Keratinocyte (primary cell): ENCODE measurements at regions not wholly inside any gene's neighbourhood (a gene's known extent, or its start where the extent isn't known, plus 50 kb on each side); places are given as distances from the start of the nearest gene placed in this dataset.

Source experiments
- DNase-seq: peaks from one replicate; pipeline ENCODE4 v3.0.0-alpha.2; 2011; ENCODE audit warnings: low read depth, missing footprints, low spot score
- FAIRE-seq: peaks from 2 replicates; lab custom pipeline; 2011; peaks lifted over from hg19 to GRCh38; lab: Jason Lieb, UNC
- H2AFZ ChIP-seq: 2 replicates; pipeline ENCODE4 v1.6.0; 2012; ENCODE audit warnings: low read length, control low read depth, inconsistent platforms; ENCODE audit not compliant: control insufficient read depth
- H3K27ac ChIP-seq: 2 replicates; pipeline ENCODE4 v1.5.1; 2011; ENCODE audit warnings: low read length; ENCODE audit not compliant: control insufficient read depth, insufficient read depth
- H3K27me3 ChIP-seq: 3 replicates; pipeline ENCODE4 v1.6.0; 2011; ENCODE audit warnings: low read length; ENCODE audit not compliant: control insufficient read depth, insufficient read depth; ENCODE audit errors: extremely low read depth
- H3K36me3 ChIP-seq, 2 experiments: 2 replicates in 1 of 2; 3 replicates in 1 of 2; pipeline ENCODE4 v1.5.1; 2011; ENCODE audit warnings: low read length in 2 of 2, mild to moderate bottlenecking in 1 of 2; ENCODE audit not compliant: control insufficient read depth in 2 of 2, insufficient read depth in 2 of 2; ENCODE audit errors: extremely low read depth in 1 of 2
- H3K4me1 ChIP-seq: 3 replicates; pipeline ENCODE4 v1.5.1; 2011; ENCODE audit warnings: low read length; ENCODE audit not compliant: control insufficient read depth, insufficient read depth; ENCODE audit errors: extremely low read depth
- H3K4me2 ChIP-seq: 3 replicates; pipeline ENCODE4 v1.6.0; 2011; ENCODE audit warnings: low read depth, low read length; ENCODE audit not compliant: control insufficient read depth, insufficient read depth; ENCODE audit errors: extremely low read depth
- H3K4me3 ChIP-seq, 3 experiments: fragments of 200-600 bp in 1 of 3; sonication (generic) in 1 of 3; 2 replicates in 2 of 3; 3 replicates in 1 of 3; pipeline ENCODE4 v1.5.1; 2011 to 2016; ENCODE audit warnings: low read length in 3 of 3, mild to moderate bottlenecking in 3 of 3, control low read depth in 2 of 3, inconsistent platforms in 1 of 3, low read depth in 1 of 3, mixed read lengths in 1 of 3, mixed run types in 1 of 3, moderate library complexity in 1 of 3; ENCODE audit not compliant: control insufficient read depth in 2 of 3, insufficient read depth in 2 of 3; ENCODE audit errors: extremely low read depth in 1 of 3
- H3K79me2 ChIP-seq: 2 replicates; pipeline ENCODE4 v1.6.0; 2012; ENCODE audit warnings: low read length; ENCODE audit not compliant: control insufficient read depth, insufficient read depth
- H3K9ac ChIP-seq: 3 replicates; pipeline ENCODE4 v1.6.0; 2011; ENCODE audit warnings: low read length; ENCODE audit not compliant: control insufficient read depth, insufficient read depth; ENCODE audit errors: extremely low read depth
- H3K9me1 ChIP-seq: 3 replicates; pipeline ENCODE4 v1.6.0; 2011; ENCODE audit warnings: low read length; ENCODE audit not compliant: control insufficient read depth, insufficient read depth; ENCODE audit errors: extremely low read depth
- H3K9me3 ChIP-seq: 2 replicates; pipeline ENCODE4 v1.5.1; 2012; ENCODE audit warnings: low read depth, low read length; ENCODE audit not compliant: control insufficient read depth
- H4K20me1 ChIP-seq: 3 replicates; pipeline ENCODE4 v1.6.0; 2011; ENCODE audit warnings: low read length; ENCODE audit not compliant: control insufficient read depth, insufficient read depth; ENCODE audit errors: extremely low read depth
- CTCF ChIP-seq, 3 experiments: IDR thresholded peaks in 1 of 3; conservative IDR thresholded peaks in 1 of 3; optimal IDR thresholded peaks in 1 of 3; 2 replicates in 2 of 3; 3 replicates in 1 of 3; pipeline versions ENCODE3 to v1.5.1; 2011; ENCODE audit warnings: low read length in 3 of 3, mild to moderate bottlenecking in 3 of 3, moderate library complexity in 2 of 3, control low read depth in 1 of 3, inconsistent platforms in 1 of 3; ENCODE audit not compliant: insufficient read depth in 2 of 3; ENCODE audit errors: extremely low read depth in 1 of 3
- EZH2 ChIP-seq: IDR thresholded peaks from one replicate; pipeline ENCODE4 v1.6.1; 2012; ENCODE audit warnings: inconsistent platforms, mild to moderate bottlenecking, low read length, moderate library complexity
- dilution Hi-C: fragments of 300-500 bp; cut with MboI; formaldehyde crosslinking; loops from one replicate; pipeline ENCODE4 v1.7.0; 2020; ENCODE audit warnings: low sequenced_read_pairs; ENCODE audit not compliant: extremely low pct_ligation_motif_present

- no peaks in the 10 kb centered on the region for H3K9me1 ChIP-seq
- no peaks in the 10 kb centered on the region for H4K20me1 ChIP-seq
- H3K9ac ChIP-seq = no peak overlapping the region
- DNase-seq (no peak), FAIRE-seq (no peak)
- peaks cover 21% of the 10 kb centered on the region for H3K4me1 ChIP-seq
- H3K79me2 ChIP-seq = peaks cover 4% of the 10 kb centered on the region
- H2AFZ ChIP-seq = no peak overlapping the region
- no peak for TF ChIP-seq CTCF (optimal IDR thresholded peaks at IDR 0.05 in 1 of 3, IDR thresholded peaks at IDR 0.05 in 1 of 3, conservative IDR thresholded peaks at IDR 0.05 in 1 of 3; ENCODE audit: extremely low read depth in 1 of 3, insufficient read depth in 2 of 3, low read length in 3 of 3)
- TF ChIP-seq EZH2 = no peak
- no peaks in the 10 kb centered on the region for H3K36me3 ChIP-seq
- dilution Hi-C loops = no loop called here
- no peaks in the 10 kb centered on the region for H3K27me3 ChIP-seq
- no peak overlapping the region for H3K27ac ChIP-seq
- H3K9me3 ChIP-seq = no peaks in the 10 kb centered on the region
- no peak overlapping the region for H3K4me3 ChIP-seq
- no peak overlapping the region for H3K4me2 ChIP-seq
Observed at GRCh38 chr12:107331471-107331870, 238.1 kb upstream of the CRY1 start.

- H3K4me1 ChIP-seq = peaks cover 25% of the 10 kb centered on the region
- no peak overlapping the region for H3K9ac ChIP-seq
- DNase-seq (no peak), FAIRE-seq (no peak)
- H4K20me1 ChIP-seq = no peaks in the 10 kb centered on the region
- no peaks in the 10 kb centered on the region for H3K9me3 ChIP-seq
- H3K9me1 ChIP-seq = no peaks in the 10 kb centered on the region
- H3K27ac ChIP-seq = no peak overlapping the region
- peaks cover 3% of the 10 kb centered on the region for H3K79me2 ChIP-seq
- H3K4me3 ChIP-seq = no peak overlapping the region
- no peak overlapping the region for H3K4me2 ChIP-seq
- H3K36me3 ChIP-seq = no peaks in the 10 kb centered on the region
- dilution Hi-C loops = no loop called here
- H3K27me3 ChIP-seq = no peaks in the 10 kb centered on the region
- no peak for TF ChIP-seq CTCF (optimal IDR thresholded peaks at IDR 0.05 in 1 of 3, IDR thresholded peaks at IDR 0.05 in 1 of 3, conservative IDR thresholded peaks at IDR 0.05 in 1 of 3; ENCODE audit: extremely low read depth in 1 of 3, insufficient read depth in 2 of 3, low read length in 3 of 3)
- no peak for TF ChIP-seq EZH2
- no peak overlapping the region for H2AFZ ChIP-seq
Observed at GRCh38 chr12:107331912-107332311, 238.6 kb upstream of the CRY1 start.
